ENCODE measurements at regions not wholly inside any gene's neighbourhood (a gene's known extent, or its start where the extent isn't known, plus 50 kb on each side); places are given as distances from the start of the nearest gene placed in this dataset.

- ChIA-PET POLR2A (no interaction called here), CTCF (interaction anchor here (0.7 kb wide), 1 partner anchor 56 kb away, joined by 5 read pairs; no protein-coding TSS in a partner anchor)
- DNase-seq (ENCODE audit: low read depth) = no peak
- TF ChIP-seq CTCF (IDR thresholded peaks at IDR 0.05; ENCODE audit: insufficient read depth, low read depth, low read length) = no peak
- Histone ChIP-seq H3K36me3 (ENCODE audit: control insufficient read depth, insufficient read depth, low read length) (no peaks in the 10 kb centered on the region), H3K4me3 (ENCODE audit: low read depth, low read length) (no peak overlapping the region), H3K27me3 (ENCODE audit: control insufficient read depth, insufficient read depth, low read length) (no peaks in the 10 kb centered on the region)
These were observed 144.2 kb upstream of the COL5A1 start for GRCh38 chr9:134497283-134497860.

- ChIA-PET CTCF (no interaction called here), POLR2A (no interaction called here)
- H3K4me3 ChIP-seq (ENCODE audit: low read depth, low read length) = no peak overlapping the region
- no peaks in the 10 kb centered on the region for H3K27me3 ChIP-seq (ENCODE audit: control insufficient read depth, insufficient read depth, low read length)
- DNase-seq (ENCODE audit: low read depth) = no peak
- H3K36me3 ChIP-seq (ENCODE audit: control insufficient read depth, insufficient read depth, low read length) = no peaks in the 10 kb centered on the region
- no peak for TF ChIP-seq CTCF (IDR thresholded peaks at IDR 0.05; ENCODE audit: insufficient read depth, low read depth, low read length)
These were observed 142.8 kb upstream of the COL5A1 start for GRCh38 chr9:134498814-134499166.

GRCh38 chr9:134500931-134501760, 140.5 kb upstream of the COL5A1 start:
- no peak overlapping the region for H3K4me3 ChIP-seq (ENCODE audit: low read depth, low read length)
- ChIA-PET POLR2A (no interaction called here), CTCF (interaction anchor here (1.8 to 2.4 kb wide), 2 partner anchors 26 to 51 kb away, joined by 5 to 6 read pairs; no protein-coding TSS in a partner anchor)
- no peaks in the 10 kb centered on the region for H3K27me3 ChIP-seq (ENCODE audit: control insufficient read depth, insufficient read depth, low read length)
- H3K36me3 ChIP-seq (ENCODE audit: control insufficient read depth, insufficient read depth, low read length) = no peaks in the 10 kb centered on the region
- TF ChIP-seq CTCF (IDR thresholded peaks at IDR 0.05; ENCODE audit: insufficient read depth, low read depth, low read length) = no peak
- no peak for DNase-seq (ENCODE audit: low read depth)

- Histone ChIP-seq H3K4me3 (ENCODE audit: low read depth, low read length) (no peak overlapping the region), H3K36me3 (ENCODE audit: control insufficient read depth, insufficient read depth, low read length) (no peaks in the 10 kb centered on the region), H3K27me3 (ENCODE audit: control insufficient read depth, insufficient read depth, low read length) (no peaks in the 10 kb centered on the region)
- ChIA-PET CTCF (interaction anchor here (1.4 to 2.4 kb wide), 4 partner anchors 9 to 139 kb away, joined by 5 to 6 read pairs (median 6); no protein-coding TSS in a partner anchor), POLR2A (no interaction called here)
- DNase-seq (ENCODE audit: low read depth) = no peak
- TF ChIP-seq CTCF (IDR thresholded peaks at IDR 0.05; ENCODE audit: insufficient read depth, low read depth, low read length) = no peak
These were observed 139.8 kb upstream of the COL5A1 start for GRCh38 chr9:134501761-134502265.

- DNase-seq (ENCODE audit: low read depth) = no peak
- CTCF ChIA-PET = interaction anchor here (0.7 to 2.4 kb wide), 5 partner anchors 10 to 138 kb away, joined by 3 to 9 read pairs (median 6); no protein-coding TSS in a partner anchor
- no peak overlapping the region for H3K4me3 ChIP-seq (ENCODE audit: low read depth, low read length)
- TF ChIP-seq CTCF (IDR thresholded peaks at IDR 0.05; ENCODE audit: insufficient read depth, low read depth, low read length) = no peak
- no peaks in the 10 kb centered on the region for H3K27me3 ChIP-seq (ENCODE audit: control insufficient read depth, insufficient read depth, low read length)
- POLR2A ChIA-PET = interaction anchor here (0.8 to 1.2 kb wide), 2 partner anchors 10 to 27 kb away, joined by 3 to 4 read pairs; no protein-coding TSS in a partner anchor
- no peaks in the 10 kb centered on the region for H3K36me3 ChIP-seq (ENCODE audit: control insufficient read depth, insufficient read depth, low read length)
These were observed 139.3 kb upstream of the COL5A1 start for GRCh38 chr9:134502266-134502791.
